Astrocyte (in vitro differentiated cells and primary cell): ENCODE measurements at regions not wholly inside any gene's neighbourhood (a gene's known extent, or its start where the extent isn't known, plus 50 kb on each side); places are given as distances from the start of the nearest gene placed in this dataset.
A peak's percentile ranks its signal among the peaks of the same experiment; 100 is the strongest.

ENCODE experiments used
- DNase-seq: peaks from one replicate; pipeline ENCODE4 v3.0.0-alpha.2; 2010; ENCODE audit warnings: low read depth
- FAIRE-seq: peaks from 2 replicates; lab custom pipeline; 2011; peaks lifted over from hg19 to GRCh38; lab: Jason Lieb, UNC
- H2AFZ ChIP-seq: 2 replicates; pipeline ENCODE4 v1.6.0; 2012; ENCODE audit warnings: low read depth, low read length, inconsistent platforms
- H3K27ac ChIP-seq: 2 replicates; pipeline ENCODE4 v1.5.1; 2011; ENCODE audit warnings: low read depth, low read length, inconsistent platforms
- H3K27me3 ChIP-seq: 2 replicates; pipeline ENCODE4 v1.6.0; 2011; ENCODE audit warnings: low read length, inconsistent platforms; ENCODE audit not compliant: insufficient read depth
- H3K36me3 ChIP-seq: 2 replicates; pipeline ENCODE4 v1.5.1; 2011; ENCODE audit warnings: low read length, inconsistent platforms; ENCODE audit not compliant: insufficient read depth
- H3K4me1 ChIP-seq: 2 replicates; pipeline ENCODE4 v1.5.1; 2011; ENCODE audit warnings: low read length, inconsistent platforms; ENCODE audit not compliant: insufficient read depth
- H3K4me2 ChIP-seq: 2 replicates; pipeline ENCODE4 v1.6.0; 2012; ENCODE audit warnings: low read length, inconsistent platforms
- H3K4me3 ChIP-seq: 2 replicates; pipeline ENCODE4 v1.5.1; 2011; ENCODE audit warnings: low read depth, mild to moderate bottlenecking, low read length, inconsistent platforms; ENCODE audit not compliant: insufficient read depth
- H3K79me2 ChIP-seq: 2 replicates; pipeline ENCODE4 v1.6.0; 2012; ENCODE audit warnings: mild to moderate bottlenecking, low read length, inconsistent platforms; ENCODE audit not compliant: insufficient read depth
- H3K9ac ChIP-seq: 2 replicates; pipeline ENCODE4 v1.6.0; 2012; ENCODE audit warnings: mild to moderate bottlenecking, low read length, inconsistent platforms
- H3K9me3 ChIP-seq: 2 replicates; pipeline ENCODE4 v1.5.1; 2012; ENCODE audit warnings: low read depth, mild to moderate bottlenecking, low read length, inconsistent platforms; ENCODE audit not compliant: insufficient read depth
- H4K20me1 ChIP-seq: 2 replicates; pipeline ENCODE4 v1.6.0; 2012; ENCODE audit warnings: low read length, inconsistent platforms; ENCODE audit not compliant: insufficient read depth
- H3K27ac Mint-ChIP-seq: one replicate; pipeline ENCODE4 v1.8.0; 2021; ENCODE audit warnings: mild to moderate bottlenecking, mixed read lengths; ENCODE audit not compliant: unreplicated experiment
- H3K27me3 Mint-ChIP-seq: one replicate; pipeline ENCODE4 v1.8.0; 2021; ENCODE audit warnings: low read depth, mixed read lengths; ENCODE audit not compliant: unreplicated experiment
- H3K36me3 Mint-ChIP-seq: one replicate; pipeline ENCODE4 v1.8.0; 2021; ENCODE audit warnings: low read depth, mixed read lengths; ENCODE audit not compliant: unreplicated experiment
- H3K4me1 Mint-ChIP-seq: one replicate; pipeline ENCODE4 v1.8.0; 2021; ENCODE audit warnings: low read depth, mixed read lengths; ENCODE audit not compliant: unreplicated experiment
- H3K4me3 Mint-ChIP-seq: one replicate; pipeline ENCODE4 v1.8.0; 2021; ENCODE audit warnings: mild to moderate bottlenecking, moderate library complexity, mixed read lengths; ENCODE audit not compliant: unreplicated experiment
- H3K9me3 Mint-ChIP-seq: one replicate; pipeline ENCODE4 v1.8.0; 2021; ENCODE audit warnings: mild to moderate bottlenecking, mixed read lengths; ENCODE audit not compliant: unreplicated experiment
- EZH2 ChIP-seq: IDR thresholded peaks from 2 replicates; pipeline ENCODE4 v1.6.1; 2012; ENCODE audit warnings: mild to moderate bottlenecking, low read length, inconsistent platforms; ENCODE audit not compliant: insufficient read depth
- TF ChIP-seq, protein P1 (sequence below): IDR thresholded peaks from 2 replicates; pipeline ENCODE4 v1.5.1; 2011; ENCODE audit warnings: low read depth, mild to moderate bottlenecking, inconsistent platforms, low read length, moderate library complexity; ENCODE audit not compliant: insufficient read depth

DNA sequence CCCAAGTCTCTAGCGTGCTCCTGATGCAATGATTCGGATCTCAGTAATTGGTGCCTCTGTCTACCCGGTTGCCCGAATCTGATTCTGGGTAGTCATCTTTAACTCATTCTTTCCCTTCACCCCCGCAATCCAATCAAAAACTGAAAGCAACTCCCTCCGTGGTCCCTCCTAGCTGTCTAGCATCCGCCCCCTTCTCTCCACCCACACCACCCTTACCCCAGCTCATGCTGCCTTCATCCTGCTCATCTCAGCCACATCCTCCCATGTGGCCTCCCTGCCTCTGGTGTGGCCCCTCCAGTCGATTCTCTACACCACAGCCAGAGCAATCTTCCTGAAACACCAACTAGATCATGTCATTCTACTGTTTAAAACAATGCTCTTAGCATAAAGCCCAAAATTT, 62.3 kb downstream of the TTC32 start:
- H3K9me3 Mint-ChIP-seq = no peaks in the 10 kb centered on the region
- no peak for FAIRE-seq

DNA sequence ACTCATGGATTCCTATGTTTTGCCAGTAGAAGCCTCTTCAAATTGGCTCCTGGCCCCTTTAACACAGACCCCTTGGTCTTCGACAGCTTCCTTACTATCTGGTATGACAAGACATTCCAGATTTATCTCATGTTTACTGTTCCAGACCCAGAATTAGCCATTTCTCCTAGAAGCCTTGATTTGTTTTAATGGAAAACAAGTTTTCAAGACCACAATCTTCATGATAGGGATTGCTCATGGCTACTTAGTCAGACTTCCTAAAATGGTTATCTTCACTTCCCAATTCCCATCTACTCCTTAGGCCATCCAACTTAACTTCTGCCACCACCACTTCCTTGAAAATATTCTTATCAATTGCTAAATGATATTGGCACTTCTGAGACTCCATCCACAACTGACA, 63.2 kb downstream of the TTC32 start:
- no peaks in the 10 kb centered on the region for H3K36me3 Mint-ChIP-seq
- Histone ChIP-seq H3K9me3 (no peaks in the 10 kb centered on the region), H3K36me3 (no peaks in the 10 kb centered on the region), H3K4me3 (no peak overlapping the region), H3K27me3 (peaks cover 7% of the 10 kb centered on the region), H3K9ac (no peak overlapping the region), H3K27ac (no peak overlapping the region), H2AFZ (no peak overlapping the region), H3K4me2 (no peak overlapping the region), H3K79me2 (no peaks in the 10 kb centered on the region), H3K4me1 (no peaks in the 10 kb centered on the region), H4K20me1 (no peaks in the 10 kb centered on the region)
- H3K9me3 Mint-ChIP-seq = no peaks in the 10 kb centered on the region
- H3K27me3 Mint-ChIP-seq = peaks cover 17% of the 10 kb centered on the region
- no peaks in the 10 kb centered on the region for H3K4me1 Mint-ChIP-seq
- TF ChIP-seq, protein P1, sequence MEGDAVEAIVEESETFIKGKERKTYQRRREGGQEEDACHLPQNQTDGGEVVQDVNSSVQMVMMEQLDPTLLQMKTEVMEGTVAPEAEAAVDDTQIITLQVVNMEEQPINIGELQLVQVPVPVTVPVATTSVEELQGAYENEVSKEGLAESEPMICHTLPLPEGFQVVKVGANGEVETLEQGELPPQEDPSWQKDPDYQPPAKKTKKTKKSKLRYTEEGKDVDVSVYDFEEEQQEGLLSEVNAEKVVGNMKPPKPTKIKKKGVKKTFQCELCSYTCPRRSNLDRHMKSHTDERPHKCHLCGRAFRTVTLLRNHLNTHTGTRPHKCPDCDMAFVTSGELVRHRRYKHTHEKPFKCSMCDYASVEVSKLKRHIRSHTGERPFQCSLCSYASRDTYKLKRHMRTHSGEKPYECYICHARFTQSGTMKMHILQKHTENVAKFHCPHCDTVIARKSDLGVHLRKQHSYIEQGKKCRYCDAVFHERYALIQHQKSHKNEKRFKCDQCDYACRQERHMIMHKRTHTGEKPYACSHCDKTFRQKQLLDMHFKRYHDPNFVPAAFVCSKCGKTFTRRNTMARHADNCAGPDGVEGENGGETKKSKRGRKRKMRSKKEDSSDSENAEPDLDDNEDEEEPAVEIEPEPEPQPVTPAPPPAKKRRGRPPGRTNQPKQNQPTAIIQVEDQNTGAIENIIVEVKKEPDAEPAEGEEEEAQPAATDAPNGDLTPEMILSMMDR = no peak
- no peak for TF ChIP-seq EZH2
- peak; percentile 49 for DNase-seq
- no peak for FAIRE-seq
- H3K4me3 Mint-ChIP-seq = no peak overlapping the region
- no peak overlapping the region for H3K27ac Mint-ChIP-seq

More for the DNA sequence above, 62.3 kb downstream of the TTC32 start:
- no peak for DNase-seq
- H3K36me3 ChIP-seq = no peaks in the 10 kb centered on the region
- Mint-ChIP-seq H3K36me3 (no peaks in the 10 kb centered on the region), H3K27ac (no peak overlapping the region), H3K4me3 (no peak overlapping the region), H3K4me1 (no peaks in the 10 kb centered on the region), H3K27me3 (peaks cover 25% of the 10 kb centered on the region)
- no peaks in the 10 kb centered on the region for H3K9me3 ChIP-seq
- no peak overlapping the region for H3K4me3 ChIP-seq
- H4K20me1 ChIP-seq = no peaks in the 10 kb centered on the region
- H3K79me2 ChIP-seq = no peaks in the 10 kb centered on the region
- no peak overlapping the region for H3K27ac ChIP-seq
- H3K4me1 ChIP-seq = no peaks in the 10 kb centered on the region
- TF ChIP-seq, protein P1 = no peak
- TF ChIP-seq EZH2 = no peak
- peaks cover 5% of the 10 kb centered on the region for H3K27me3 ChIP-seq
- no peak overlapping the region for H2AFZ ChIP-seq
- H3K4me2 ChIP-seq = no peak overlapping the region
- H3K9ac ChIP-seq = no peak overlapping the region

DNA sequence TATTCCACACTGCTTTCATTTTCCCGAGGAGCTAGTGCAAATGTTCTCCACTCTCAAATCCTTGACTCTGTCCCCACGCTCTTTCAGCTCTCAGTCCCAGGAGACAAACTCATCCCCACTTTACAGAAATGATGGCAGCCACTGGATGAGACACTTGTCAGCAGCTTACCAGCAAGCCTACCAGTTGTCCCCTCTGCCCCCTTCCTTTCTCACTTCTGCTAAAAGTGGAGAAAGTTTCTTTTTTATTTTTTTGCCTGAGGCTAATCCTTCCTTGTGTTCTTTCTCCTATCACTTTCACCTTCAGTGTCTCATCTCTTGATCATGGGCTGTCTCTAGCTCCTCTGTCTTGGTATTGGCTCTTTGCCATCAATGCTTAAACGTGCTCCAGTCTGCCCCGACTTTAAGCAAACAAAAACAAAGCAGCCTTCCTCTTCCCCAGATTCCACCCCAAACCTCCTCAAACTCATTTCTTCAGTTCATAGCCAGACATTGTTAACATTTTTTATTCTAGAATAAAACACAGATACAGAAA, 64.5 kb downstream of the TTC32 start:
- H3K4me3 ChIP-seq = no peak overlapping the region
- TF ChIP-seq, protein P1 = no peak
- TF ChIP-seq EZH2 = no peak
- no peak overlapping the region for H3K9ac ChIP-seq
- DNase-seq (no peak), FAIRE-seq (no peak)
- no peaks in the 10 kb centered on the region for H3K9me3 ChIP-seq
- H3K27me3 Mint-ChIP-seq = peaks cover 9% of the 10 kb centered on the region
- H3K36me3 Mint-ChIP-seq = no peaks in the 10 kb centered on the region
- no peaks in the 10 kb centered on the region for H3K4me1 Mint-ChIP-seq
- H3K27ac Mint-ChIP-seq = no peak overlapping the region
- no peaks in the 10 kb centered on the region for H3K4me1 ChIP-seq
- no peak overlapping the region for H3K27ac ChIP-seq
- no peaks in the 10 kb centered on the region for H3K36me3 ChIP-seq
- H3K79me2 ChIP-seq = no peaks in the 10 kb centered on the region
- H3K9me3 Mint-ChIP-seq = no peaks in the 10 kb centered on the region
- no peak overlapping the region for H2AFZ ChIP-seq
- peaks cover 5% of the 10 kb centered on the region for H3K27me3 ChIP-seq
- H4K20me1 ChIP-seq = no peaks in the 10 kb centered on the region
- no peak overlapping the region for H3K4me2 ChIP-seq
- H3K4me3 Mint-ChIP-seq = no peak overlapping the region
